GM23338 (cell line): ENCODE measurements at regions not wholly inside any gene's neighbourhood (a gene's known extent, or its start where the extent isn't known, plus 50 kb on each side); places are given as distances from the start of the nearest gene placed in this dataset.

ENCODE experiments used
- ATAC-seq: fragments of 200-7000 bp; cut with Tn5 transposase; 3 replicates; pipeline ENCODE4 v1.9.1; 2020
- DNase-seq: peaks from one replicate; pipeline ENCODE4 v3.0.0-alpha.2; 2015; ENCODE audit warnings: low spot score
- H2AFZ ChIP-seq: fragments of 200-600 bp; sonication (generic); 2 replicates; pipeline ENCODE4 v1.8.0; 2016; ENCODE audit warnings: antibody characterized with exemption, mild to moderate bottlenecking, moderate library complexity
- H3F3A ChIP-seq: fragments of 200-600 bp; sonication (generic); replicated peaks from 2 replicates; pipeline ENCODE4 v1.8.0; 2017; ENCODE audit warnings: antibody characterized with exemption, mixed run types, low read depth
- H3K27ac ChIP-seq: fragments of 200-600 bp; sonication (generic); 2 replicates; pipeline ENCODE4 v1.6.1; 2016; ENCODE audit warnings: low read depth
- H3K27me3 ChIP-seq: fragments of 200-600 bp; sonication (generic); 2 replicates; pipeline ENCODE4 v1.8.0; 2016; ENCODE audit warnings: mild to moderate bottlenecking, mixed run types, moderate library complexity; ENCODE audit not compliant: insufficient read depth
- H3K36me3 ChIP-seq: fragments of 200-600 bp; sonication (generic); 2 replicates; pipeline ENCODE4 v1.8.0; 2016; ENCODE audit warnings: mild to moderate bottlenecking; ENCODE audit not compliant: insufficient read depth
- H3K4me1 ChIP-seq: fragments of 200-600 bp; sonication (generic); 2 replicates; pipeline ENCODE4 v1.8.0; 2016; ENCODE audit warnings: mild to moderate bottlenecking, moderate library complexity; ENCODE audit not compliant: insufficient read depth
- H3K4me2 ChIP-seq: fragments of 200-600 bp; sonication (generic); 2 replicates; pipeline ENCODE4 v1.7.1; 2017; ENCODE audit warnings: mixed run types
- H3K4me3 ChIP-seq: fragments of 200-600 bp; sonication (generic); 2 replicates; pipeline ENCODE4 v1.6.1; 2016; ENCODE audit warnings: mixed run types
- H3K79me2 ChIP-seq: fragments of 200-600 bp; sonication (generic); replicated peaks from 2 replicates; pipeline ENCODE4 v1.8.0; 2017; ENCODE audit warnings: mild to moderate bottlenecking; ENCODE audit not compliant: insufficient read depth
- H3K9me2 ChIP-seq: fragments of 200-600 bp; sonication (generic); 2 replicates; pipeline ENCODE4 v1.8.0; 2017; ENCODE audit not compliant: insufficient read depth
- H4K20me1 ChIP-seq: fragments of 200-600 bp; sonication (generic); replicated peaks from 2 replicates; pipeline ENCODE4 v1.8.0; 2017; ENCODE audit warnings: mild to moderate bottlenecking; ENCODE audit not compliant: insufficient read depth
- H3K27ac Mint-ChIP-seq: 2 replicates; pipeline ENCODE4 v1.8.0; 2020; ENCODE audit warnings: inconsistent platforms, mild to moderate bottlenecking, moderate library complexity, mixed read lengths
- H3K27me3 Mint-ChIP-seq: 3 replicates; pipeline ENCODE4 v1.8.0; 2022; ENCODE audit warnings: low read depth, mild to moderate bottlenecking, moderate library complexity, mixed read lengths, inconsistent platforms; ENCODE audit not compliant: insufficient read depth, poor library complexity
- H3K36me3 Mint-ChIP-seq: 3 replicates; pipeline ENCODE4 v1.8.0; 2021; ENCODE audit warnings: low read depth, mild to moderate bottlenecking, inconsistent platforms, moderate library complexity, mixed read lengths
- H3K4me1 Mint-ChIP-seq: 3 replicates; pipeline ENCODE4 v1.8.0; 2020; ENCODE audit warnings: mild to moderate bottlenecking, inconsistent platforms, mixed read lengths
- H3K4me3 Mint-ChIP-seq: 3 replicates; pipeline ENCODE4 v1.8.0; 2021; ENCODE audit warnings: moderate library complexity, mild to moderate bottlenecking, inconsistent platforms, mixed read lengths
- H3K9me3 Mint-ChIP-seq: 3 replicates; pipeline ENCODE4 v1.8.0; 2020; ENCODE audit warnings: moderate library complexity, mild to moderate bottlenecking, inconsistent platforms, mixed read lengths
- CREB1 ChIP-seq: fragments of 250-450 bp; sonication (Bioruptor Pico); IDR thresholded peaks from 2 replicates; pipeline ENCODE4 v1.5.0; 2020; ENCODE audit warnings: low read depth, mild to moderate bottlenecking, moderate library complexity
- CTCF ChIP-seq, 2 experiments: fragments of 200-600 bp in 1 of 2; sonication (generic) in 1 of 2; conservative IDR thresholded peaks; 2 replicates each; pipeline versions ENCODE4 v1.5.1 to v1.6.1; 2016 to 2017; ENCODE audit warnings: antibody characterized with exemption in 2 of 2, low read depth in 2 of 2, mild to moderate bottlenecking in 2 of 2, moderate library complexity in 1 of 2
- ETS1 ChIP-seq: IDR thresholded peaks from 2 replicates; pipeline ENCODE4 v1.6.1; 2016; ENCODE audit warnings: antibody characterized with exemption
- NANOG ChIP-seq: IDR thresholded peaks from 2 replicates; pipeline ENCODE4 v1.6.1; 2016; ENCODE audit warnings: antibody characterized with exemption, borderline replicate concordance
- POLR2AphosphoS5 ChIP-seq: IDR thresholded peaks from 2 replicates; pipeline ENCODE4 v1.6.1; 2016; ENCODE audit warnings: antibody characterized with exemption, low read depth
- STAT1 ChIP-seq: IDR thresholded peaks from one replicate; pipeline ENCODE4 v1.6.1; 2016; ENCODE audit warnings: antibody characterized with exemption; ENCODE audit not compliant: unreplicated experiment
- ZNF114 ChIP-seq: fragments of 250-450 bp; sonication (Bioruptor Pico); IDR thresholded peaks from 2 replicates; pipeline ENCODE4 v1.5.0; 2020; ENCODE audit warnings: mild to moderate bottlenecking, moderate library complexity
- ZNF462 ChIP-seq: fragments of 250-450 bp; sonication (Bioruptor Pico); IDR thresholded peaks from 2 replicates; pipeline ENCODE4 v1.5.0; 2020; ENCODE audit warnings: mild to moderate bottlenecking, moderate library complexity

GRCh38 chr10:132482090-132482800, 55.3 kb upstream of the INPP5A start:
- Histone ChIP-seq H3K36me3 (no peaks in the 10 kb centered on the region), H4K20me1 (no peaks in the 10 kb centered on the region), H3K4me2 (no peak overlapping the region), H3F3A (no peaks in the 10 kb centered on the region), H3K4me3 (no peak overlapping the region), H2AFZ (no peak overlapping the region), H3K9me2 (no peaks in the 10 kb centered on the region; the same call in 1 of the 2 replicates), H3K27me3 (no peaks in the 10 kb centered on the region), H3K4me1 (no peaks in the 10 kb centered on the region), H3K27ac (no peak overlapping the region), H3K79me2 (no peaks in the 10 kb centered on the region)
- peaks cover 2% of the 10 kb centered on the region; the same call in 2 of the 3 replicates for H3K4me1 Mint-ChIP-seq
- no peak for DNase-seq
- H3K4me3 Mint-ChIP-seq, result no peak overlapping the region
- no peak for ATAC-seq
- no peaks in the 10 kb centered on the region for H3K27me3 Mint-ChIP-seq
- H3K9me3 Mint-ChIP-seq, result no peaks in the 10 kb centered on the region
- no peak overlapping the region for H3K27ac Mint-ChIP-seq
- H3K36me3 Mint-ChIP-seq, result no peaks in the 10 kb centered on the region
- TF ChIP-seq CTCF (conservative IDR thresholded peaks at IDR 0.05; ENCODE audit: low read depth in 2 of 2), result no peak
- no peak for TF ChIP-seq STAT1
- TF ChIP-seq CREB1 (CRISPR knock-in tag), result no peak
- TF ChIP-seq ETS1, result no peak
- TF ChIP-seq ZNF114 (CRISPR knock-in tag), result no peak
- no peak for TF ChIP-seq ZNF462 (CRISPR knock-in tag)
- no peak for TF ChIP-seq NANOG
- no peak for TF ChIP-seq POLR2AphosphoS5
